ENCODE measurements at regions not wholly inside any gene's neighbourhood (a gene's known extent, or its start where the extent isn't known, plus 50 kb on each side); places are given as distances from the start of the nearest gene placed in this dataset.

- Histone ChIP-seq H3K9me1 (ENCODE audit: insufficient read depth, low read length) (no peaks in the 10 kb centered on the region), H3K9ac (ENCODE audit: low read depth, low read length) (no peak overlapping the region), H2BK20ac (ENCODE audit: low read depth, low read length) (no peak overlapping the region), H4K8ac (ENCODE audit: low read depth in 2 of 2, low read length in 2 of 2) (no peak overlapping the region), H3K4me2 (ENCODE audit: low read depth, low read length) (no peak overlapping the region), H3K36me3 (ENCODE audit: control insufficient read depth, insufficient read depth, low read length) (no peaks in the 10 kb centered on the region), H3K4me3 (ENCODE audit: insufficient read depth, low read depth, low read length) (no peak overlapping the region), H4K20me1 (ENCODE audit: insufficient read depth, low read length) (no peaks in the 10 kb centered on the region), H2BK5ac (ENCODE audit: low read depth, low read length, poor library complexity, severe bottlenecking) (no peak overlapping the region), H2AK9ac (replicated peaks; ENCODE audit: low read depth, low read length, poor library complexity) (no peak overlapping the region), H3K9me3 (ENCODE audit: control insufficient read depth, insufficient read depth, low read length) (no peaks in the 10 kb centered on the region), H3K27me3 (ENCODE audit: control insufficient read depth, insufficient read depth, low read length) (no peaks in the 10 kb centered on the region), H2BK120ac (ENCODE audit: low read depth, low read length) (no peak overlapping the region), H3K14ac (replicated peaks; ENCODE audit: low read depth, low read length) (no peak overlapping the region), H4K91ac (ENCODE audit: insufficient read depth, low read depth, low read length) (no peak overlapping the region), H2AK5ac (ENCODE audit: low read depth, low read length) (no peak overlapping the region), H2AFZ (replicated peaks; ENCODE audit: low read length, poor library complexity) (no peak overlapping the region), H3K27ac (ENCODE audit: insufficient read depth, low read length) (no peak overlapping the region), H3K56ac (ENCODE audit: extremely low read depth, insufficient read depth, low read length) (no peak overlapping the region), H3K79me1 (ENCODE audit: low read depth in 1 of 2, low read length in 2 of 2) (no peaks in the 10 kb centered on the region), H3K4ac (ENCODE audit: low read depth, low read length) (no peak overlapping the region), H4K5ac (ENCODE audit: low read depth, low read length) (no peak overlapping the region), H3K23ac (ENCODE audit: low read depth, low read length) (no peak overlapping the region), H3K4me1 (ENCODE audit: control insufficient read depth, insufficient read depth, low read length) (no peaks in the 10 kb centered on the region), H2BK15ac (ENCODE audit: low read depth, low read length) (no peak overlapping the region), H3K18ac (ENCODE audit: low read depth, low read length) (no peak overlapping the region)
- CTCF ChIA-PET = no interaction called here
- no peak for TF ChIP-seq USF2 (IDR thresholded peaks at IDR 0.05; ENCODE audit: low read depth, low read length)
- no peak for TF ChIP-seq MAFK (IDR thresholded peaks at IDR 0.05; ENCODE audit: low read depth, low read length)
- TF ChIP-seq MXI1 (IDR thresholded peaks at IDR 0.05; ENCODE audit: borderline replicate concordance, low read depth, low read length) = no peak
- no peak for TF ChIP-seq FOS (IDR thresholded peaks at IDR 0.05; ENCODE audit: low read depth, low read length)
- dilution Hi-C loops (cut with HindIII; ENCODE audit: low sequenced_read_pairs, unreplicated experiment) (no loop called here), in situ Hi-C loops (cut with MboI; ENCODE audit: low sequenced_read_pairs) (no loop called here), intact Hi-C loops (cut with micrococcal nuclease) (no loop called here)
- BruUV-seq (replicated peaks) = no TSS peak
- no peak for ATAC-seq (ENCODE audit: low read depth)
- POLR2A ChIA-PET (ENCODE audit: unreplicated experiment) = no interaction called here
- DNase-seq = no peak
Observed at GRCh38 chr17:70976447-70976846, 807.1 kb downstream of the KCNJ2 start.

Data from IMR-90 (cell line).